ENCODE measurements at regions not wholly inside any gene's neighbourhood (a gene's known extent, or its start where the extent isn't known, plus 50 kb on each side); places are given as distances from the start of the nearest gene placed in this dataset.

- no TSS peak for BruUV-seq (replicated peaks)
- intact Hi-C loops (cut with micrococcal nuclease; ENCODE audit: unreplicated experiment) = loop anchor here (1.0 kb wide), 1 partner anchor 670 kb away; no protein-coding TSS in a partner anchor
Measured at GRCh38 chr4:177047070-177047850, 254.5 kb upstream of the VEGFC start.

DNA sequence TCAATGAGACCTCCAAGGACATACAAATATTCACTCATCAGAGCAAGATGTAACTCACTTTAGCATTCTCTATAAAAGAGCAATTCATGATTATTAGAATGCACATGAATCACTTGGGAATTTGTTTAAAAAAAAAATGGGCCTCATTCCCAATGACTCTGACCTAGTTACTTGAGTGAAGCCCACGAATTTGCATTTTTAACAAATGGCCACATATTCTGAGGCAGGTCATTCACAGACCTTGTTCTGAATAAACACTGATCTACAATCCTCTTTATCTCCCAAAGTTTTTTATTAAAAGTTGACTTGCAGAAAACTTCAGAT, 255.1 kb upstream of the VEGFC start:
- no peaks in the 10 kb centered on the region for H3K79me2 ChIP-seq (ENCODE audit: insufficient read depth, low read depth, low read length)
- no peak overlapping the region for H3K4me2 ChIP-seq (ENCODE audit: low read length)
- no peak overlapping the region for H3K4me3 ChIP-seq (ENCODE audit: low read depth, low read length, poor library complexity, severe bottlenecking)
- no peak overlapping the region for H3K27ac ChIP-seq (ENCODE audit: low read depth, low read length, poor library complexity, severe bottlenecking)
- H3K9me3 ChIP-seq (ENCODE audit: low read length) = no peaks in the 10 kb centered on the region
- ChIA-PET CTCF (ENCODE audit: unreplicated experiment) (interaction anchor here (0.5 to 1.1 kb wide), 3 partner anchors 8 to 85 kb away, joined by 3 to 5 read pairs (median 4); no protein-coding TSS in a partner anchor), POLR2A (interaction anchor here (1.8 kb wide), 1 partner anchor 10 kb away, joined by 5 read pairs; no protein-coding TSS in a partner anchor)
- H4K20me1 ChIP-seq (ENCODE audit: insufficient read depth, low read length) = no peaks in the 10 kb centered on the region
- no peaks in the 10 kb centered on the region for H3K4me1 ChIP-seq (ENCODE audit: insufficient read depth, low read length, poor library complexity, severe bottlenecking)
- TF ChIP-seq CTCF (conservative IDR thresholded peaks at IDR 0.05; ENCODE audit: low read length) = no peak
- TF ChIP-seq EZH2phosphoT487 (IDR thresholded peaks at IDR 0.05; ENCODE audit: borderline replicate concordance, low read depth, low read length) = no peak
- intact Hi-C loops (cut with micrococcal nuclease; ENCODE audit: unreplicated experiment) = loop anchor here (1.0 kb wide), 1 partner anchor 671 kb away; no protein-coding TSS in a partner anchor
- no peak overlapping the region for H2AFZ ChIP-seq (ENCODE audit: low read length)
- H3K9me2 ChIP-seq (ENCODE audit: insufficient read depth, low read length) = no peaks in the 10 kb centered on the region
- no TSS peak for BruUV-seq (replicated peaks)
- no peak for DNase-seq (ENCODE audit: low spot score)
- no peaks in the 10 kb centered on the region for H3K36me3 ChIP-seq (ENCODE audit: insufficient read depth, low read length)

More at GRCh38 chr4:177047070-177047850, 254.5 kb upstream of the VEGFC start:
- TF ChIP-seq CTCF (conservative IDR thresholded peaks at IDR 0.05; ENCODE audit: low read length) (peak; percentile 88), EZH2phosphoT487 (IDR thresholded peaks at IDR 0.05; ENCODE audit: borderline replicate concordance, low read depth, low read length) (no peak)
- Histone ChIP-seq H2AFZ (ENCODE audit: low read length) (no peak overlapping the region), H3K79me2 (ENCODE audit: insufficient read depth, low read depth, low read length) (no peaks in the 10 kb centered on the region), H3K4me1 (ENCODE audit: insufficient read depth, low read length, poor library complexity, severe bottlenecking) (no peaks in the 10 kb centered on the region), H3K4me2 (ENCODE audit: low read length) (no peak overlapping the region), H3K36me3 (ENCODE audit: insufficient read depth, low read length) (no peaks in the 10 kb centered on the region), H3K9me2 (ENCODE audit: insufficient read depth, low read length) (no peaks in the 10 kb centered on the region), H3K4me3 (ENCODE audit: low read depth, low read length, poor library complexity, severe bottlenecking) (no peak overlapping the region), H3K9me3 (ENCODE audit: low read length) (no peaks in the 10 kb centered on the region), H3K27ac (ENCODE audit: low read depth, low read length, poor library complexity, severe bottlenecking) (no peak overlapping the region), H4K20me1 (ENCODE audit: insufficient read depth, low read length) (no peaks in the 10 kb centered on the region)
- peak; percentile 59 for DNase-seq (ENCODE audit: low spot score)
- ChIA-PET CTCF (ENCODE audit: unreplicated experiment) (interaction anchor here (0.5 to 1.1 kb wide), 3 partner anchors 9 to 85 kb away, joined by 3 to 5 read pairs (median 4); no protein-coding TSS in a partner anchor), POLR2A (interaction anchor here (0.5 to 1.8 kb wide), 2 partner anchors 11 to 44 kb away, joined by 3 to 5 read pairs; no protein-coding TSS in a partner anchor)
